ENCODE measurements at regions not wholly inside any gene's neighbourhood (a gene's known extent, or its start where the extent isn't known, plus 50 kb on each side); places are given as distances from the start of the nearest gene placed in this dataset.
A peak's percentile ranks its signal among the peaks of the same experiment; 100 is the strongest.

DNA sequence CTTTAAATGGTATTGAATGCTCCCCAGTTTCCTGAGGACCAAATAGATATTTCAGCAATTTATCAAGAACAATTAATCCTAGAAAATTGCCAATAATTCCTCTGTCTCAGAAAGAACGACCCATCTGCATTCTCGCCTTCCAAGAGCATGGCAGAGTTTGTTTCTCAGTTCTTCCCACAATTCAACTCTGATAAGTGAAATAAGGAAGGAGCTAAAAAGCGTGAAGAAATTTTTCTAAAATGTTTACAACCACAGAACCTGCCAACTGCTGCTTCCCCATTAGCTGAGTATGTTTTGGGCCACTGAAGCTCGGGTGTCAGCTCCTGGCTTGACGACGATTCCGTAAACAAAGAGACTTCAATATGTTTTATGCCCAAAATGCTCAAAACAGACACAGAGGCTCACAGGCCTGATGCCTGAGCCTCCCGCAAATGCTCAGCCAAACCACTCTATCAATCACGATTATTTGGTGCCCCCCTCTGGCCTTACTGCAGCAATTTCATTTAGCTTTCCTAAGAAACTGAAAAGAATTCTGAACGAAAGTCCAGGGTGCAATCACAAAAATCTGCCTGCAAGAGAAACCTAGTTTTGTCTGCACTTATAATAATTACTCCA is 259.2 kb upstream of the CCDC54 start:
- Histone ChIP-seq H3K27me3 (replicated peaks; ENCODE audit: insufficient read depth) (no peaks in the 10 kb centered on the region), H3K36me3 (no peaks in the 10 kb centered on the region), H3K27ac (no peak overlapping the region), H3K9me3 (no peaks in the 10 kb centered on the region), H3K4me3 (no peak overlapping the region), H3K4me1 (ENCODE audit: control insufficient read depth in 1 of 2, low read depth in 2 of 2) (peaks cover 3 to 15% of the 10 kb centered on the region in 2 donors)
- DNase-seq (ENCODE audit: low spot score): no peak
- peak; percentile 50 for TF ChIP-seq CTCF (IDR thresholded peaks at IDR 0.05)
- ATAC-seq (ENCODE audit: insufficient number of reproducible peaks, low FRiP score, low read depth): no peak

DNA sequence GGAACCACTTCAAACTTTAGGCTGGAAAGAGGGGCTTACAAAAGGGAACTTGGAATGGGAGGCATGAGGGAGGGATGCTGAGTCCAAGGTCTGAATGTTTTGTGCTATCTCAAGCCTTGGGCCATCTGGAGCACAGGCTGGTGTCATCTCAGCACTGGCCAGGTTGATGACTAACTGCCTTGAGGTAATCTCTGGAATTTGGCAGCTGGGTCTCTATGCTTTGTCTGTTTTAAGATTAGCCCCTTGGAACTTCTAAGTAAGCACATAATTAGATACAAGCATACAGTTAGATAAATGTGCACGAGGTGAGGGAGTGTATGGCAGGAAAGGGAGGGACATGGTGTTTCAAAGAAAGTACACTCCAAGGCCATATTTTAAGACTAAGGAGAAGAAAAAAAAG is 252.4 kb upstream of the CCDC54 start:
- DNase-seq (ENCODE audit: low spot score) (no peak), ATAC-seq (ENCODE audit: insufficient number of reproducible peaks, low FRiP score, low read depth) (no peak)
- Histone ChIP-seq H3K36me3 (no peaks in the 10 kb centered on the region), H3K27ac (no peak overlapping the region), H3K9me3 (no peaks in the 10 kb centered on the region), H3K27me3 (replicated peaks; ENCODE audit: insufficient read depth) (no peaks in the 10 kb centered on the region), H3K4me1 (ENCODE audit: control insufficient read depth in 1 of 2, low read depth in 2 of 2) (peaks cover 0 to 2% of the 10 kb centered on the region in 2 donors), H3K4me3 (peak overlapping the region; percentile 23)
- TF ChIP-seq CTCF (IDR thresholded peaks at IDR 0.05): no peak

- H3K4me1 ChIP-seq (ENCODE audit: control insufficient read depth in 1 of 2, low read depth in 2 of 2): no peaks in the 10 kb centered on the region
- no peak for ATAC-seq (ENCODE audit: insufficient number of reproducible peaks, low FRiP score, low read depth)
These were observed 248.3 kb upstream of the CCDC54 start for GRCh38 chr3:107128946-107129345.

DNA sequence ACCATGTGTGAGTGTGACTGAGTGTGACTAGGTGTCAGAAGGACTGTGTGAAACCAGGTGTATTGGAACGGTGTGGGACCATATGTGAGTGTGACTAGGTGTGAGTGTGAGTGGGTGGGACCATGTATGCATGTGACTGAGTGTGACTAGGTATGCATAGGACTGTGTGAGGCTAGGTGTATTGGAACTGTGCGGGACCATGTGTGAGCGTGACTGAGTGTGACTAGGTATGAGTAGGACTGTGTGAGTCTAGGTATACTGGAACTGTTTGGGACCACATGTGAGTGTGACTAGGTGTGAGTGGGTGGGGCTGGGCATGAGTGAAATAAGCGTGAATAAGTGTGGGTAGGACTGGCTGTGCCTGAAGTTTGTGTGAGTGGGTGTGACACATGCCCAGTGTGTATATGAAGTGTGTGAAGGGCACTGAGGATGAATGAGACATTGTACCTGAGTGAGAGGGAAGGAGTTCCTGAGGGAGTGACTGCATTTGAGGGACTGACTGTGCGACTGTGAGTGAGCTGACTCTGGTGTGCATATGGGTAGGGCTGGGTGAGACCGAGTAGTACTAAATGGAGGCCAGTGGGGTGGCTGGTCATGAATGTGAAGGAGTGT is 247.0 kb upstream of the CCDC54 start:
- TF ChIP-seq CTCF (IDR thresholded peaks at IDR 0.05): no peak
- Histone ChIP-seq H3K36me3 (no peaks in the 10 kb centered on the region), H3K9me3 (no peaks in the 10 kb centered on the region), H3K4me1 (ENCODE audit: control insufficient read depth in 1 of 2, low read depth in 2 of 2) (no peaks in the 10 kb centered on the region), H3K4me3 (no peak overlapping the region), H3K27me3 (replicated peaks; ENCODE audit: insufficient read depth) (no peaks in the 10 kb centered on the region), H3K27ac (no peak overlapping the region)
- no peak for DNase-seq (ENCODE audit: low spot score)
- ATAC-seq (ENCODE audit: insufficient number of reproducible peaks, low FRiP score, low read depth): no peak

More at GRCh38 chr3:107128946-107129345, 248.3 kb upstream of the CCDC54 start:
- Histone ChIP-seq H3K9me3 (no peaks in the 10 kb centered on the region), H3K27ac (no peak overlapping the region), H3K36me3 (no peaks in the 10 kb centered on the region), H3K27me3 (replicated peaks; ENCODE audit: insufficient read depth) (no peaks in the 10 kb centered on the region), H3K4me3 (no peak overlapping the region)
- DNase-seq (ENCODE audit: low spot score): no peak
- no peak for TF ChIP-seq CTCF (IDR thresholded peaks at IDR 0.05)

GRCh38 chr3:107132674-107133073 is 244.6 kb upstream of the CCDC54 start:
- DNase-seq (ENCODE audit: low spot score): no peak
- Histone ChIP-seq H3K27ac (no peak overlapping the region), H3K36me3 (no peaks in the 10 kb centered on the region), H3K9me3 (no peaks in the 10 kb centered on the region), H3K4me1 (ENCODE audit: control insufficient read depth in 1 of 2, low read depth in 2 of 2) (no peaks in the 10 kb centered on the region), H3K4me3 (no peak overlapping the region), H3K27me3 (replicated peaks; ENCODE audit: insufficient read depth) (no peaks in the 10 kb centered on the region)
- no peak for TF ChIP-seq CTCF (IDR thresholded peaks at IDR 0.05)
- ATAC-seq (ENCODE audit: insufficient number of reproducible peaks, low FRiP score, low read depth): no peak
